ENCODE measurements at regions not wholly inside any gene's neighbourhood (a gene's known extent, or its start where the extent isn't known, plus 50 kb on each side); places are given as distances from the start of the nearest gene placed in this dataset.

- TF ChIP-seq CTCF (conservative IDR thresholded peaks at IDR 0.05; ENCODE audit: low read length) (no peak), EZH2phosphoT487 (IDR thresholded peaks at IDR 0.05; ENCODE audit: borderline replicate concordance, low read depth, low read length) (no peak)
Measured at GRCh38 chr10:78338717-78339116, 305.1 kb downstream of the RPS24 start.

All from OCI-LY7 (cell line).